ENCODE measurements at regions not wholly inside any gene's neighbourhood (a gene's known extent, or its start where the extent isn't known, plus 50 kb on each side); places are given as distances from the start of the nearest gene placed in this dataset.

DNA sequence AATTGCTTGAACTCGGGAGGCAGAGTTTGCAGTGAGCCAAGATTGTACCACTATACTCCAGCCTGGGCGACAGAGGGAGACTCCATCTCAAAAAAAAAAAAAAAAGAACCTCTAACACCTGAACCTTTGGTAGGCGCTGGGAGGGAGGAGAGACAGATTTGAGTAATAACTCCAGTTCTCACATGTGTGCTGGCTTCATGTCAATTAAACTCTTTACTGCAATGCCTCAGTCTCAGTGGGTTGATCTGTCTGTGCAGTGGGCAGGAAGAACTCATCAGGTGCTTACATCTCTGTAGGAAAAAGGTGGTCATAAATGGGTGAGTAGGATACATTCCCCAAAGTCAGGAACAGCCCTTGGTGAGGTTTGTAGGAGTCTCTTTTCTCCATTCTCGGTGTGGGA is 85.1 kb upstream of the ABCC4 start:
- TF ChIP-seq, protein P1, sequence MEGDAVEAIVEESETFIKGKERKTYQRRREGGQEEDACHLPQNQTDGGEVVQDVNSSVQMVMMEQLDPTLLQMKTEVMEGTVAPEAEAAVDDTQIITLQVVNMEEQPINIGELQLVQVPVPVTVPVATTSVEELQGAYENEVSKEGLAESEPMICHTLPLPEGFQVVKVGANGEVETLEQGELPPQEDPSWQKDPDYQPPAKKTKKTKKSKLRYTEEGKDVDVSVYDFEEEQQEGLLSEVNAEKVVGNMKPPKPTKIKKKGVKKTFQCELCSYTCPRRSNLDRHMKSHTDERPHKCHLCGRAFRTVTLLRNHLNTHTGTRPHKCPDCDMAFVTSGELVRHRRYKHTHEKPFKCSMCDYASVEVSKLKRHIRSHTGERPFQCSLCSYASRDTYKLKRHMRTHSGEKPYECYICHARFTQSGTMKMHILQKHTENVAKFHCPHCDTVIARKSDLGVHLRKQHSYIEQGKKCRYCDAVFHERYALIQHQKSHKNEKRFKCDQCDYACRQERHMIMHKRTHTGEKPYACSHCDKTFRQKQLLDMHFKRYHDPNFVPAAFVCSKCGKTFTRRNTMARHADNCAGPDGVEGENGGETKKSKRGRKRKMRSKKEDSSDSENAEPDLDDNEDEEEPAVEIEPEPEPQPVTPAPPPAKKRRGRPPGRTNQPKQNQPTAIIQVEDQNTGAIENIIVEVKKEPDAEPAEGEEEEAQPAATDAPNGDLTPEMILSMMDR (conservative IDR thresholded peaks at IDR 0.05 in 1 of 2, IDR thresholded peaks at IDR 0.05 in 1 of 2; ENCODE audit: low read depth in 1 of 2, low read length in 2 of 2) = no peak
- TF ChIP-seq EZH2 (IDR thresholded peaks at IDR 0.05; ENCODE audit: low read length, missing control alignments) = no peak
